HepG2 (cell line): ENCODE measurements at regions not wholly inside any gene's neighbourhood (a gene's known extent, or its start where the extent isn't known, plus 50 kb on each side); places are given as distances from the start of the nearest gene placed in this dataset.

Experiments used
- ADNP ChIP-seq: sonication (generic); formaldehyde crosslinking; IDR thresholded peaks from 2 replicates; pipeline ENCODE4 v1.4.0; 2020; ENCODE audit warnings: missing genetic modification reagents
- CREB1 ChIP-seq, 2 experiments: fragments of 450-650 bp in 1 of 2; IDR thresholded peaks; 2 replicates each; pipeline ENCODE4 v1.6.1; 2016 to 2017; ENCODE audit warnings: control low read depth in 1 of 2, mild to moderate bottlenecking in 1 of 2, missing compliant biosample characterization in 1 of 2, missing genetic modification characterization in 1 of 2
- FOSL1 ChIP-seq: sonication (generic); formaldehyde crosslinking; IDR thresholded peaks from 2 replicates; pipeline ENCODE4 v1.9.0; 2021; ENCODE audit warnings: missing genetic modification reagents, borderline replicate concordance
- KAT2B ChIP-seq: fragments of 150-350 bp; IDR thresholded peaks from 2 replicates; pipeline ENCODE4 v1.6.1; 2014; ENCODE audit warnings: low read depth, low read length, borderline replicate concordance
- MIXL1 ChIP-seq: IDR thresholded peaks from 2 replicates; pipeline ENCODE4 v1.6.1; 2016
- NRL ChIP-seq: sonication (generic); formaldehyde crosslinking; IDR thresholded peaks from 2 replicates; pipeline ENCODE4 v1.5.0; 2020; ENCODE audit warnings: missing genetic modification reagents, mild to moderate bottlenecking, moderate library complexity, borderline replicate concordance
- THYN1 ChIP-seq: sonication (generic); formaldehyde crosslinking; IDR thresholded peaks from 2 replicates; pipeline ENCODE4 v1.8.1; 2023; ENCODE audit warnings: low read depth, mild to moderate bottlenecking, moderate library complexity, missing genetic modification reagents, borderline replicate concordance
- ZBTB7A ChIP-seq: sonication (generic); formaldehyde crosslinking; IDR thresholded peaks from 2 replicates; pipeline ENCODE4 v1.8.0; 2022; ENCODE audit warnings: mild to moderate bottlenecking, missing genetic modification reagents
- ZBTB8A ChIP-seq: sonication (generic); formaldehyde crosslinking; IDR thresholded peaks from 2 replicates; pipeline ENCODE4 v1.4.0; 2020; ENCODE audit warnings: mild to moderate bottlenecking, low read depth, missing genetic modification reagents, borderline replicate concordance
- ZNF431 ChIP-seq: sonication (generic); formaldehyde crosslinking; IDR thresholded peaks from 2 replicates; pipeline ENCODE4 v1.9.0; 2022; ENCODE audit warnings: missing genetic modification reagents, low read depth, mild to moderate bottlenecking, borderline replicate concordance
- ZNF652 ChIP-seq: IDR thresholded peaks from 2 replicates; pipeline ENCODE4 v1.6.1; 2016; ENCODE audit warnings: low read depth, borderline replicate concordance
- TF ChIP-seq, protein P1 (sequence below), 2 experiments: sonication (generic) in 1 of 2; formaldehyde crosslinking in 1 of 2; IDR thresholded peaks; 2 replicates each; pipeline versions ENCODE4 v1.4.0 to v1.6.1; 2016 to 2020; ENCODE audit warnings: borderline replicate concordance in 1 of 2, low read depth in 1 of 2, mild to moderate bottlenecking in 1 of 2, missing genetic modification reagents in 1 of 2
- TF ChIP-seq, protein P2 (sequence below): sonication (generic); formaldehyde crosslinking; IDR thresholded peaks from 2 replicates; pipeline ENCODE4 v1.5.0; 2020; ENCODE audit warnings: mild to moderate bottlenecking, missing genetic modification reagents
- TF ChIP-seq, protein P3 (sequence below): sonication (generic); formaldehyde crosslinking; IDR thresholded peaks from 2 replicates; pipeline ENCODE4 v1.4.0; 2020; ENCODE audit warnings: missing genetic modification reagents
- TF ChIP-seq, protein P4 (sequence below): sonication (generic); formaldehyde crosslinking; IDR thresholded peaks from 2 replicates; pipeline ENCODE4 v1.9.0; 2021; ENCODE audit warnings: missing genetic modification reagents, mild to moderate bottlenecking, borderline replicate concordance

DNA sequence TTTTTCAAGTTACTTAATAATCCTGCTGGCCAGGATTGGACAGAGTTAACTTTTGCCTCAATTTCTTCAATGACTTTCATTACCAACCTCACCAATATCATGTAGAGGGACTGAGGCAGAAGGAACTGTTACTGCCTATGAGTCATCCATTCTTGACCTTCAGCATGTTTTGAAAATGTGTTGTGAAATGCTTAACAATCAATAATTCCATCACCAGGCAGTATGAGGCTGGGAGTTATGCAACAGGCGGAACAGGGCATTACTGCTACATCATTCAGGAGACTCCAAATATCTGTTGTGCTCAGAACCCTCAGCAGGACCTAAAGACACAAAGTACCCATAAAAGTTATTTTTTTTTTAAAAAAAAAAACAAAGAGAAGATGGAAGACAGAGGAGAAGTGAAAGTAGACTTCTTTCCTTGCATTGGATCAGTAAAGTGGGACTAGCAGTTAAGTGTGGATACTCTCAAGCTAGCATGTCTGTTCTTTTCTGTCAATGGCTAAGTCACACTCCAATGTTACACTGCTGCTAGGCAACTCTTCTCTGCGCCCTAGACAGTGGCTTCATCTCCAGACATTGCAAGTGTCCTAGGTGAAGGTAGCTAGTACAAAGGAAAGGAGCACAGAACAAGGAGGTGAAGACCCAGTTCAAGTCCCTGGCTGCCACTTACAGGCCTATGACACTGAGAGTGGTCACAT lies 184.9 kb upstream of the LPP start (continued):
- TF ChIP-seq, protein P1, sequence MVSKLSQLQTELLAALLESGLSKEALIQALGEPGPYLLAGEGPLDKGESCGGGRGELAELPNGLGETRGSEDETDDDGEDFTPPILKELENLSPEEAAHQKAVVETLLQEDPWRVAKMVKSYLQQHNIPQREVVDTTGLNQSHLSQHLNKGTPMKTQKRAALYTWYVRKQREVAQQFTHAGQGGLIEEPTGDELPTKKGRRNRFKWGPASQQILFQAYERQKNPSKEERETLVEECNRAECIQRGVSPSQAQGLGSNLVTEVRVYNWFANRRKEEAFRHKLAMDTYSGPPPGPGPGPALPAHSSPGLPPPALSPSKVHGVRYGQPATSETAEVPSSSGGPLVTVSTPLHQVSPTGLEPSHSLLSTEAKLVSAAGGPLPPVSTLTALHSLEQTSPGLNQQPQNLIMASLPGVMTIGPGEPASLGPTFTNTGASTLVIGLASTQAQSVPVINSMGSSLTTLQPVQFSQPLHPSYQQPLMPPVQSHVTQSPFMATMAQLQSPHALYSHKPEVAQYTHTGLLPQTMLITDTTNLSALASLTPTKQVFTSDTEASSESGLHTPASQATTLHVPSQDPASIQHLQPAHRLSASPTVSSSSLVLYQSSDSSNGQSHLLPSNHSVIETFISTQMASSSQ (IDR thresholded peaks at IDR 0.05; ENCODE audit: low read depth), result 0 out of 2 replicates have a peak, but pooled peaks have one; percentile 29
- TF ChIP-seq, protein P1 (CRISPR knock-in tag; IDR thresholded peaks at IDR 0.05; ENCODE audit: borderline replicate concordance), result 0 out of 2 replicates have a peak, but pooled peaks have one; percentile 34
- TF ChIP-seq MIXL1 (CRISPR knock-in tag) (peak; percentile 87), ZNF431 (CRISPR knock-in tag) (0 out of 2 replicates have a peak, but pooled peaks have one; percentile 33), KAT2B (peak; percentile 58; the same call in 1 of the 2 replicates), ZBTB7A (CRISPR knock-in tag) (no peak), NRL (CRISPR knock-in tag) (no peak), ADNP (no peak), ZNF652 (peak; percentile 70; the same call in 1 of the 2 replicates), CREB1 (IDR thresholded peaks at IDR 0.05) (0 out of 2 replicates have a peak, but pooled peaks have one; percentile 44), CREB1 (CRISPR knock-in tag; IDR thresholded peaks at IDR 0.05) (peak; percentile 77), FOSL1 (CRISPR knock-in tag) (peak; percentile 91; the same call in 1 of the 2 replicates), ZBTB8A (CRISPR knock-in tag) (no peak), THYN1 (CRISPR knock-in tag) (no peak)
- TF ChIP-seq, protein P2, sequence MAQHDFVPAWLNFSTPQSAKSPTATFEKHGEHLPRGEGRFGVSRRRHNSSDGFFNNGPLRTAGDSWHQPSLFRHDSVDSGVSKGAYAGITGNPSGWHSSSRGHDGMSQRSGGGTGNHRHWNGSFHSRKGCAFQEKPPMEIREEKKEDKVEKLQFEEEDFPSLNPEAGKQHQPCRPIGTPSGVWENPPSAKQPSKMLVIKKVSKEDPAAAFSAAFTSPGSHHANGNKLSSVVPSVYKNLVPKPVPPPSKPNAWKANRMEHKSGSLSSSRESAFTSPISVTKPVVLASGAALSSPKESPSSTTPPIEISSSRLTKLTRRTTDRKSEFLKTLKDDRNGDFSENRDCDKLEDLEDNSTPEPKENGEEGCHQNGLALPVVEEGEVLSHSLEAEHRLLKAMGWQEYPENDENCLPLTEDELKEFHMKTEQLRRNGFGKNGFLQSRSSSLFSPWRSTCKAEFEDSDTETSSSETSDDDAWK (CRISPR knock-in tag), result no peak
- TF ChIP-seq, protein P3, sequence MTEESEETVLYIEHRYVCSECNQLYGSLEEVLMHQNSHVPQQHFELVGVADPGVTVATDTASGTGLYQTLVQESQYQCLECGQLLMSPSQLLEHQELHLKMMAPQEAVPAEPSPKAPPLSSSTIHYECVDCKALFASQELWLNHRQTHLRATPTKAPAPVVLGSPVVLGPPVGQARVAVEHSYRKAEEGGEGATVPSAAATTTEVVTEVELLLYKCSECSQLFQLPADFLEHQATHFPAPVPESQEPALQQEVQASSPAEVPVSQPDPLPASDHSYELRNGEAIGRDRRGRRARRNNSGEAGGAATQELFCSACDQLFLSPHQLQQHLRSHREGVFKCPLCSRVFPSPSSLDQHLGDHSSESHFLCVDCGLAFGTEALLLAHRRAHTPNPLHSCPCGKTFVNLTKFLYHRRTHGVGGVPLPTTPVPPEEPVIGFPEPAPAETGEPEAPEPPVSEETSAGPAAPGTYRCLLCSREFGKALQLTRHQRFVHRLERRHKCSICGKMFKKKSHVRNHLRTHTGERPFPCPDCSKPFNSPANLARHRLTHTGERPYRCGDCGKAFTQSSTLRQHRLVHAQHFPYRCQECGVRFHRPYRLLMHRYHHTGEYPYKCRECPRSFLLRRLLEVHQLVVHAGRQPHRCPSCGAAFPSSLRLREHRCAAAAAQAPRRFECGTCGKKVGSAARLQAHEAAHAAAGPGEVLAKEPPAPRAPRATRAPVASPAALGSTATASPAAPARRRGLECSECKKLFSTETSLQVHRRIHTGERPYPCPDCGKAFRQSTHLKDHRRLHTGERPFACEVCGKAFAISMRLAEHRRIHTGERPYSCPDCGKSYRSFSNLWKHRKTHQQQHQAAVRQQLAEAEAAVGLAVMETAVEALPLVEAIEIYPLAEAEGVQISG, result 0 out of 2 replicates have a peak, but pooled peaks have one; percentile 28
- TF ChIP-seq, protein P4, sequence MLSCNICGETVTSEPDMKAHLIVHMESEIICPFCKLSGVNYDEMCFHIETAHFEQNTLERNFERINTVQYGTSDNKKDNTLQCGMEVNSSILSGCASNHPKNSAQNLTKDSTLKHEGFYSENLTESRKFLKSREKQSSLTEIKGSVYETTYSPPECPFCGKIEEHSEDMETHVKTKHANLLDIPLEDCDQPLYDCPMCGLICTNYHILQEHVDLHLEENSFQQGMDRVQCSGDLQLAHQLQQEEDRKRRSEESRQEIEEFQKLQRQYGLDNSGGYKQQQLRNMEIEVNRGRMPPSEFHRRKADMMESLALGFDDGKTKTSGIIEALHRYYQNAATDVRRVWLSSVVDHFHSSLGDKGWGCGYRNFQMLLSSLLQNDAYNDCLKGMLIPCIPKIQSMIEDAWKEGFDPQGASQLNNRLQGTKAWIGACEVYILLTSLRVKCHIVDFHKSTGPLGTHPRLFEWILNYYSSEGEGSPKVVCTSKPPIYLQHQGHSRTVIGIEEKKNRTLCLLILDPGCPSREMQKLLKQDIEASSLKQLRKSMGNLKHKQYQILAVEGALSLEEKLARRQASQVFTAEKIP (CRISPR knock-in tag), result no peak
